ENCODE measurements at regions not wholly inside any gene's neighbourhood (a gene's known extent, or its start where the extent isn't known, plus 50 kb on each side); places are given as distances from the start of the nearest gene placed in this dataset.

DNA sequence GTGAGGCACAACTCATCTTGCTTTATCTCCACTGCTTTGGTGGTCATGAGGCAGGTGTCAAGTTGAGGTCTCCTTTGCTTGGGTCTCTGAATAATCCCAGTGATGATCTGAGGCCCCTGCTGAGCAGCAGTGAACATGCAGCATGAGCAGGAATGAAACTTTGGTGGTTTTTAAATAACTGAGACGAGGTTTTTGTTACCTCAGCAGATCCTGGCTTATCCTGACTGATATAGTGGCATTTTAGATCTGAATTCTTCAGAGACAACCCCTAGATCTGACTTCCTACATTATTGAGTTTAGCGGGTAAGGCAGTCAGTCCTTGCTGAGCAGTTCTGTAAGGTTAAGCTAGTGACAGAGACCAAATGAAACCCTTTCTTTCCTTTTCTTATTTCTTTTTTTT, 230.4 kb downstream of the ARRDC4 start:
- no peaks in the 10 kb centered on the region for H3K9me3 Mint-ChIP-seq
- no peak overlapping the region for H3K27ac Mint-ChIP-seq
- H3K27me3 ChIP-seq (ENCODE audit: control insufficient read depth, insufficient read depth, low read length) = no peaks in the 10 kb centered on the region
- no peak for ATAC-seq
- H3K4me3 Mint-ChIP-seq = no peak overlapping the region
- H3K4me3 ChIP-seq (ENCODE audit: low read length) = no peak overlapping the region
- no peaks in the 10 kb centered on the region for H3K4me1 Mint-ChIP-seq
- H3K4me1 ChIP-seq (ENCODE audit: control insufficient read depth, insufficient read depth, low read length) = no peaks in the 10 kb centered on the region
- WGBS (ENCODE audit: insufficient coverage) = 79% methylated on average over 2 of the region's 2 CpGs
- no peaks in the 10 kb centered on the region for H3K9me3 ChIP-seq (ENCODE audit: control insufficient read depth, insufficient read depth, low read length)
- no peak overlapping the region for H3K27ac ChIP-seq (ENCODE audit: low read length)
- TF ChIP-seq, protein P1, sequence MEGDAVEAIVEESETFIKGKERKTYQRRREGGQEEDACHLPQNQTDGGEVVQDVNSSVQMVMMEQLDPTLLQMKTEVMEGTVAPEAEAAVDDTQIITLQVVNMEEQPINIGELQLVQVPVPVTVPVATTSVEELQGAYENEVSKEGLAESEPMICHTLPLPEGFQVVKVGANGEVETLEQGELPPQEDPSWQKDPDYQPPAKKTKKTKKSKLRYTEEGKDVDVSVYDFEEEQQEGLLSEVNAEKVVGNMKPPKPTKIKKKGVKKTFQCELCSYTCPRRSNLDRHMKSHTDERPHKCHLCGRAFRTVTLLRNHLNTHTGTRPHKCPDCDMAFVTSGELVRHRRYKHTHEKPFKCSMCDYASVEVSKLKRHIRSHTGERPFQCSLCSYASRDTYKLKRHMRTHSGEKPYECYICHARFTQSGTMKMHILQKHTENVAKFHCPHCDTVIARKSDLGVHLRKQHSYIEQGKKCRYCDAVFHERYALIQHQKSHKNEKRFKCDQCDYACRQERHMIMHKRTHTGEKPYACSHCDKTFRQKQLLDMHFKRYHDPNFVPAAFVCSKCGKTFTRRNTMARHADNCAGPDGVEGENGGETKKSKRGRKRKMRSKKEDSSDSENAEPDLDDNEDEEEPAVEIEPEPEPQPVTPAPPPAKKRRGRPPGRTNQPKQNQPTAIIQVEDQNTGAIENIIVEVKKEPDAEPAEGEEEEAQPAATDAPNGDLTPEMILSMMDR (IDR thresholded peaks at IDR 0.05) = no peak
- DNase-seq = no peak
- peaks cover 19 to 54% of the 10 kb centered on the region in 2 donors for H3K27me3 Mint-ChIP-seq (ENCODE audit: low read depth in 2 of 2)
- H3K36me3 Mint-ChIP-seq = no peaks in the 10 kb centered on the region
- intact Hi-C loops (cut with micrococcal nuclease) = no loop called here
- no peaks in the 10 kb centered on the region for H3K36me3 ChIP-seq (ENCODE audit: control insufficient read depth, insufficient read depth, low read length)

DNA sequence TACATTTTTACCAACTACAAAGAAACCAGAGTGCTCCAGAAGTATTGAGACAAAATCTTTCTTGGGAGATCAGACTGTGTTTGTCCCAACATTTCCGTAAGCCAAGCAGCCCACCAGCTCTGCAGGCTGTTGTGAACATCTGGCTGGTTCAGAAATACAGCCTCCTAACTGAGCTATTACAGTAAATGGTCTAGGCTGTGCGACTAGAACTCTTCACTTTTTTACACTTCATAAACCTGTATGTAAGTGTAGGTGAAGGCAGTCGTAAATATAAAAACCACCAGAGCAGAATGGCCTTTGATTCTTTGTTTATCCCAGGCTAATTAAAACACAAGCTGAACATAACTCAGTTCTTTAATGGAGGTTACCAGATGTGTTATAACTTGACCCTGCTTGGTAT, 235.3 kb downstream of the ARRDC4 start:
- Histone ChIP-seq H3K9me3 (ENCODE audit: control insufficient read depth, insufficient read depth, low read length) (no peaks in the 10 kb centered on the region), H3K27ac (ENCODE audit: low read length) (no peak overlapping the region), H3K4me3 (ENCODE audit: low read length) (no peak overlapping the region), H3K36me3 (ENCODE audit: control insufficient read depth, insufficient read depth, low read length) (no peaks in the 10 kb centered on the region), H3K4me1 (ENCODE audit: control insufficient read depth, insufficient read depth, low read length) (no peaks in the 10 kb centered on the region), H3K27me3 (ENCODE audit: control insufficient read depth, insufficient read depth, low read length) (no peaks in the 10 kb centered on the region)
- H3K4me1 Mint-ChIP-seq = no peaks in the 10 kb centered on the region
- 89% methylated on average over 2 of the region's 3 CpGs for WGBS (ENCODE audit: insufficient coverage)
- H3K4me3 Mint-ChIP-seq = no peak overlapping the region
- DNase-seq = no peak
- TF ChIP-seq, protein P1 (IDR thresholded peaks at IDR 0.05) = no peak
- intact Hi-C loops (cut with micrococcal nuclease) = no loop called here
- no peaks in the 10 kb centered on the region for H3K9me3 Mint-ChIP-seq
- no peak overlapping the region for H3K27ac Mint-ChIP-seq
- peaks cover 26 to 57% of the 10 kb centered on the region in 2 donors for H3K27me3 Mint-ChIP-seq (ENCODE audit: low read depth in 2 of 2)
- no peaks in the 10 kb centered on the region for H3K36me3 Mint-ChIP-seq
- ATAC-seq = no peak

DNA sequence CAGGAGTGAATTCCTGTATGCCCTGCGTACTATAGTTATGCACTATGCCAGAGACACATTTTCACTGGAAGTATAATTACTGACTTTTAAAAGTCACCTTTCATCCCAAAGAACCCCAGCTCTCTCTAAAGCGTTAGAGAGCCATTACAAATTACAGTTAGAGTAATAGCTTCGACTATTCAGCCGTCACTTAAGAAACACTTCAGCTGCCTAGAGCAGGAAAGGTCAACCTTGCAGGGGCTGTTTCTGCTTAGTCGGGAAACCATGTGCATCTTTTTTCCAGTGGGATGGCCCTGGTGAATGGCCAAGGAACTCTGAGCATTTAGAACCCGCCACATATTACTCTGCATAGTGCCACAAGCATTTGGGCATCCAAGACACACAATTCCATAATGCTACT, 235.9 kb downstream of the ARRDC4 start:
- Histone ChIP-seq H3K4me3 (ENCODE audit: low read length) (no peak overlapping the region), H3K9me3 (ENCODE audit: control insufficient read depth, insufficient read depth, low read length) (no peaks in the 10 kb centered on the region), H3K27me3 (ENCODE audit: control insufficient read depth, insufficient read depth, low read length) (no peaks in the 10 kb centered on the region), H3K27ac (ENCODE audit: low read length) (no peak overlapping the region), H3K4me1 (ENCODE audit: control insufficient read depth, insufficient read depth, low read length) (no peaks in the 10 kb centered on the region), H3K36me3 (ENCODE audit: control insufficient read depth, insufficient read depth, low read length) (no peaks in the 10 kb centered on the region)
- DNase-seq (no peak), ATAC-seq (no peak)
- Mint-ChIP-seq H3K4me1 (no peaks in the 10 kb centered on the region), H3K36me3 (no peaks in the 10 kb centered on the region), H3K27ac (no peak overlapping the region), H3K4me3 (no peak overlapping the region), H3K27me3 (ENCODE audit: low read depth in 2 of 2) (peaks cover 27 to 63% of the 10 kb centered on the region in 2 donors), H3K9me3 (no peaks in the 10 kb centered on the region)
- TF ChIP-seq, protein P1 (IDR thresholded peaks at IDR 0.05) = no peak
- intact Hi-C loops (cut with micrococcal nuclease) = no loop called here
- 69% methylated on average over 6 of the region's 6 CpGs for WGBS (ENCODE audit: insufficient coverage)

DNA sequence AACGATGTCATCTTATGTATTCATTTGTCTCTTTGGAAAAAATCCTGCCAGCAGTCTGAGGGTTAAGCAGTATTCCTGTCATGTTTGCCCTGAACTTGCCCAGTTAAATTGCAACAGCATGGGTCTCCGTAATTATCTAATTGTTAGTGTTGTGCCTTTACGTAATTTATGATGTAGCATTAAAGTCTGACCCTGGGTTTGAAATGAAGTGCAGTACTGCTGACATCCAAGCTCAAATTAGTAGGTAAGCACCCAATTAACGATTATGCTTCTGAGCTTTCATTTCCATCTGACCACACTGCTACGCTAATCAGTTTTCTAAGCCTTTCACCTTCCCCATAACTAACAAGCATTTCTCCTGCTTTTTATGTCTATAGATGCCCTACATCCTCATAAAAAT, 241.8 kb downstream of the ARRDC4 start:
- Mint-ChIP-seq H3K36me3 (no peaks in the 10 kb centered on the region), H3K9me3 (no peaks in the 10 kb centered on the region), H3K4me3 (no peak overlapping the region), H3K27ac (no peak overlapping the region), H3K4me1 (no peaks in the 10 kb centered on the region), H3K27me3 (ENCODE audit: low read depth in 2 of 2) (peaks cover 23 to 73% of the 10 kb centered on the region in 2 donors)
- Histone ChIP-seq H3K9me3 (ENCODE audit: control insufficient read depth, insufficient read depth, low read length) (no peaks in the 10 kb centered on the region), H3K36me3 (ENCODE audit: control insufficient read depth, insufficient read depth, low read length) (no peaks in the 10 kb centered on the region), H3K4me3 (ENCODE audit: low read length) (no peak overlapping the region), H3K4me1 (ENCODE audit: control insufficient read depth, insufficient read depth, low read length) (no peaks in the 10 kb centered on the region), H3K27ac (ENCODE audit: low read length) (no peak overlapping the region), H3K27me3 (ENCODE audit: control insufficient read depth, insufficient read depth, low read length) (no peaks in the 10 kb centered on the region)
- 81% methylated on average over 5 of the region's 5 CpGs for WGBS (ENCODE audit: insufficient coverage)
- TF ChIP-seq, protein P1 (IDR thresholded peaks at IDR 0.05) = no peak
- ATAC-seq (no peak), DNase-seq (no peak)
- intact Hi-C loops (cut with micrococcal nuclease) = no loop called here

Measured in natural killer cell (primary cell).